Endothelial cell of umbilical vein (primary cell): ENCODE measurements at regions not wholly inside any gene's neighbourhood (a gene's known extent, or its start where the extent isn't known, plus 50 kb on each side); places are given as distances from the start of the nearest gene placed in this dataset.

Source experiments
- CTCF ChIP-seq, 2 donors: IDR thresholded peaks; 1 replicate in 1 of 2; 2 replicates in 1 of 2; pipeline ENCODE4 v1.5.1; 2011; ENCODE audit warnings: low read length in 2 of 2, mild to moderate bottlenecking in 2 of 2, moderate library complexity in 2 of 2, control low read depth in 1 of 2, inconsistent platforms in 1 of 2, low read depth in 1 of 2; ENCODE audit not compliant: insufficient read depth in 1 of 2; ENCODE audit errors: extremely low read depth in 1 of 2
- EZH2 ChIP-seq: IDR thresholded peaks from 2 replicates; pipeline ENCODE4 v1.6.1; 2012; ENCODE audit warnings: borderline replicate concordance, low read depth, mild to moderate bottlenecking, moderate library complexity, low read length, inconsistent platforms; ENCODE audit not compliant: severe bottlenecking
- JUN ChIP-seq: IDR thresholded peaks from 2 replicates; pipeline ENCODE4 v1.6.1; 2011; ENCODE audit warnings: borderline replicate concordance, low read depth; ENCODE audit not compliant: insufficient read length, insufficient read depth
- MYC ChIP-seq: IDR thresholded peaks from one replicate; pipeline ENCODE4 v1.6.1; 2011; ENCODE audit warnings: mild to moderate bottlenecking, low read depth, low read length
- POLR2A ChIP-seq: IDR thresholded peaks from 2 replicates; pipeline ENCODE4 v1.6.1; 2012; ENCODE audit warnings: low read depth, mild to moderate bottlenecking, control low read depth, low read length
- POLR2AphosphoS5 ChIP-seq: IDR thresholded peaks from 2 replicates; pipeline ENCODE4 v1.6.1; 2012; ENCODE audit warnings: low read depth, mild to moderate bottlenecking, control low read depth, low read length, moderate library complexity; ENCODE audit not compliant: insufficient read depth

- TF ChIP-seq EZH2 (no peak), CTCF (IDR thresholded peaks at IDR 0.05; ENCODE audit: extremely low read depth in 1 of 2, insufficient read depth in 1 of 2, low read depth in 1 of 2, low read length in 2 of 2) (no peak), JUN (no peak), MYC (no peak), POLR2A (no peak), POLR2AphosphoS5 (no peak)
Measured at GRCh38 chr18:56255381-56255780, 383.0 kb downstream of the TXNL1 start.
